ENCODE measurements at regions not wholly inside any gene's neighbourhood (a gene's known extent, or its start where the extent isn't known, plus 50 kb on each side); places are given as distances from the start of the nearest gene placed in this dataset.
"Not testable (repeated sequence)": the region's sequence is repeated elsewhere in the genome, so short reads cannot be mapped to it uniquely, and the experiment has no call there.

GRCh38 chr15:30845536-30845935, 58.2 kb upstream of the FAN1 start:
- not testable (repeated sequence) for DNase-seq

All from hematopoietic multipotent progenitor cell treated with erythropoietin and hydrocortisone succinate and interleukin-3 and kit ligand, for 6 days (in vitro differentiated cells).